Activated T-helper 1 cell treated with anti-CD3 and anti-CD28 coated beads, Interleukin-2, amount 50 U/mL, for 16 hours (primary cell): ENCODE measurements at regions not wholly inside any gene's neighbourhood (a gene's known extent, or its start where the extent isn't known, plus 50 kb on each side); places are given as distances from the start of the nearest gene placed in this dataset.
"Not testable (repeated sequence)": the region's sequence is repeated elsewhere in the genome, so short reads cannot be mapped to it uniquely, and the experiment has no call there.

ENCODE experiments used
- DNase-seq, 2 donors: peaks; one replicate each; pipeline ENCODE4 v3.0.0-alpha.2; 2020; ENCODE audit warnings: low read depth in 1 of 2, low spot score in 1 of 2

DNA sequence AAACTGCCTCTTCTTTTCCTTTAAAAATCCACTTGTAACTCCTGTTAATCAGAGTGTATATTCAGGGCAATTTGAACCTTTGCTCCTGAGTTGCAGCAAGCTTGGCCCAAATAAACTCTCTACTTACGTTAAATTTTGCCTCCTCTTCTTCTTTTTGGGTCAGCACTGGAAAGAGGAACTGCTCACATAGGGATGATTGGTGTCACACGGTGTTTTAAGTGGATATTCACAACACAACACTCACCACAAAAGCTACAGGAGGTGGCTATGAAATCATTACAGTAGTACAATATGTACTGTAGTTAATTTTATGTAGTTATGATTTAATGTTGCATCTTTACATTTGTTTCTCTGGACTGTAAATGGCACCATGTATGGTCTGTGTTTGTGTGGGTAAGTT, 96.8 kb upstream of the DOCK9 start:
- DNase-seq: no peak

DNA sequence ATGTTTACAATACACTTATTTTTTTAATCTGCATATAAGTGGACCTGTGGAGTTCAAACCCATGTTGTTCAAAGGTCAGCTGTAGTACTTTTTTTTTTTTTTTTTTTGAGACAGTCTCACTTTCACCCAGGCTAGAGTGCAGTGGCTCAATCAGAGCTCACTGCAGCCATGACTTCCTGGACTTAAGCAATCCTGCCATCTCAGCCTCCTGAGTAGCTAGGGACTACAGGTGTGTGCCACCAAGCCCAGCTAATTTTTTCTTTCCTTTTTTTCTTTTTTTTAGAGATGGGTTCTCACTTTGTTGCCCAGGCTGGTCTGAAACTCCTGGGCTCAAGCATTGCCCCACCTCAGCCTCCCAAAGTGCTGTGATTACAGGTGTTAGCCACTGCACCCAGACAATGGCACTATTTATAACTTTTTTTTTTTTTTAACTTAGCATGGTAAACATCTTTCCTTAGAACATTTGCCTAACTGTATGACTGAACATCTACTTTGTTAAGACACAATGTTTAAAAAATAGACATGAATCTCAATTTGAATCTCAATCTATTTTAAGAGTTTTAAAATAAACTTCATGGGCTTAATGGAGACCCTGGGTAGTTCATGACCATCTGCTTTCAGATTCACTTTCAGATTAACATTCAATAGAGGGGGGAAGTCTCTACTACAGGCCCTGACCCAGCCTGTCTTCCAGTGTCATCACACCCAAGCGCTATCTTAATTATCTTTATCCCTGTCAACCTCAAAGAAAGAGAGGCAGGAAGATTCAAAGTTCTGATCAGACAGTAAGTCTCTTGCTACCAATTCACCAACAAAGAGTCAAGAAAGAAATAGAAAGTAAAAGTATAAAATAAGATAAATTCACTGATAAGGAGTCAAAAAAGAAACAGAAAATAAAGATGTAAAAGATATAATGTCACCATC, 97.7 kb upstream of the DOCK9 start:
- DNase-seq: no peak

DNA sequence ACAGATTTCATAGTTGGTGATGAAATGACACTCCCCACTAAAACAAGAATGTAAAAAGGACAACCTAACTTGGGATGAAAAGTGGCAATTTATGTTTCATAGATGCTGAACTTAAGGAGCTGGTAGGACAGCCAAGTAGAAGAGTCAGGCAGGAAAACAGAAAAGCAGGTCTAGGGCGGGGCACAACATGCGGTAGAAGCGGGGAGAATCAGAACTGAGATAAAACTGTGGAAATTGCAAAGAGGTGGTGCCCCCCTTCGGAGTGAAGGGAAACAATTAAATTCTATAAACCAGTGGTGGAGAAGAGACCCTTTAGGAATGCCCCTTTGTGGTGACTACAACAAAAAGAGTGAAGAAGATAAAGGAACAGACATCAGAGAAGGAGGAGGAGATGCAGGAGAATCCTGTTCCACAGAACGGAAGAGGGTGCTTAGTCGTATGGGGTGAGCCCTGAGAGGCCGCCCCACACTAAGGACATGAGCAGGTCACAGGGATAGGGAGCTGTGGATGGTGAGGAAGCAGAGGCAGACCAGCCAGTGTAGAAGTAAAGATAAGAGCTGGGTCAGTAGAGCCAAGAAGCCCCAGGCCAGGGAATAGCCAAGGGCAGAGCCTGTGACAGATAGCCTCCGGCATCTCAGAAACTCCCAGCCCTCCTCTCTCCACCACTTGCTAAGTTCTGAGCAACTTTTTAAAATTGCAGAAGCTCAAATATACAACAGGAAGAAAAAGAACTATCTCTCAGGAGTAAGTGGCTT, 100.3 kb upstream of the DOCK9 start:
- no peak for DNase-seq

DNA sequence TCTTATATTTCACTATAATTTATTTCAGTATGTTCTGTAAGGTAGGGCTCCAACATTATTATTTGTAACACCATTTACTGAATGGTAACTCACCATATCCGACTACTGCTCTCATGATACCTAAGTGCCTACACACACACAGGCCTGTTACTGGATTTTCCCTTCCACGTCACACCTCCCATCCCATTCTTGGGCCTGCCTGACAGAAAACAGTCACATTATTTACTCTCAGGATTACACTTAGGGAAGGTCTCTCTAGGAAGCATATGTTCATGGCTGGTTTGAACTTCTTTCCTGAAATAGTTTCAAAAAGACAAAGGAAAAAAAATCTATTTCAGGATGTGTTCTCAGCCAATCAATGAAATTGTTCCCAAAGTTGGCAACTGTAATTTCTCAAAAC, 102.3 kb upstream of the DOCK9 start:
- DNase-seq: no peak

DNA sequence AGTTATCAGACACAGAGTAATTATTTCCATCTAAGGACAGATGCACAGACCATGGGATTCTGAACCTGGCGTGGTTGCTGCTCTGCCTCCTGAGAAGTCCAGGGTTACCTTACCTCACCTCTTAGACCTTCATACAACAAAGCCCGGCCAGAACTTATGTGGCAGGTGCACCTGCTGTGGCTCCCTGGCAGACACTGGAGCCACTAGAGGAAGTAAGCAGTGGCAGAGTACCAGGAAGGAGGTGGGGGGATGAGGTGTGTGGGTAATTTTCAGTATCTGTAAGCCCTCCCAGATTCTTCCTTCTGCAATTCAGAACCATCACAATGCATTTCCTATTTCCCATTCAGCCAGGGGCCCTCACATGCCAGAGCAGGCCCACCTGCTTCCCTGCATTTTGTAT, 106.1 kb upstream of the DOCK9 start:
- no peak for DNase-seq

DNA sequence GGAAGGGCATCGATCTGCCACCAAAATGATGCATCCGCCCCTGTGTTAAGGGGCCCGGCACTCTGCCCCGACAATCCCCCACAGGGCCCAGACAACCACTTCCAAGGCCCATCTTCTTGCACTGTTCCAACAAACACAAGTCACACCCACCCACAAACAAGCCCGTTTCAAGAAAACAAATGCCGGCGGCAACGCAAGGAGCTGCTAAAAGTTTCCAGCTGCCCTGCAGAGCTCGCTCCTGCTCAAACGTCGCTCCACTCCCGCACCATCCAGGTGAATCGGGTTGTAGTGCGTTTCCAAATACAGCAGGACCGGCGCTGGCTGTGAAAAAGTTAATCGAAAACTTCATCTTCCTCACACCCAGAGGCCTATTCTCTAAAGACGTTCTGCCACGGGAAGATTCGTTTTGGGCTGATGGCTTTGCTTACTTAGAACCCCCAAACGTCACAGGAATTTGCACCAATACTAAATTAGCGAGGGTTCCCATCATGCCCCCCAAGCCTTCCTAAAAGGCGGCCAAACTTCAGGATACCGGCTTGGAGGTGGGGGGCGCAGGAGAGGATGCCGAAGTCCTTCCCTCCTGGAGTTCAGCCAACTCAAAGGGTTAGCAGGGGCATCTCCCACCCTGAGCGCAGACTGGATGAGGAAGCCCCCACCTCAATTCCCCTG, 107.4 kb upstream of the DOCK9 start:
- DNase-seq: no peak

DNA sequence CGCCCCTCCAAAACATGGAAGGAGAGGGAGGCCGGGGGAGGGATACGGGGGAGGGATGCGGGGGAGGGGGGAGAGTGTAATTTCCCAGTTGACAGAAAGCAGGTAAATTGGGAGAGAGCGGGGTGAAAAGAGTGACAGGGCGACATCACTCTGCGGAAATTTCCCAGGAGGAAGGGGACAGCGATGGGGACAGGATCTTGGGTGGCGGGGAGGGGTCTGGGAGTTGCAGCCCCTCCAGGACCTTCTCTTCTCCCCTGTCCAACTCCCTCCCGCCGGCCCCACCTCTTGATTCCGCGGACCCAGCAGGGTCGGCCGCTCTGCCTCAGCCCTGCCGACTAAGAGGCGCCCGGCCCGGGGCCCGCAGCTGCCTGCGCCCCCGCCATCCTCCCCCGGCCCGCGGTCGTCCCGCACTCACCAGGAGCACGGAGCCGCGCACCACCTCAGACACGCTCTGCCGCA, 108.0 kb upstream of the DOCK9 start:
- DNase-seq: no peak

DNA sequence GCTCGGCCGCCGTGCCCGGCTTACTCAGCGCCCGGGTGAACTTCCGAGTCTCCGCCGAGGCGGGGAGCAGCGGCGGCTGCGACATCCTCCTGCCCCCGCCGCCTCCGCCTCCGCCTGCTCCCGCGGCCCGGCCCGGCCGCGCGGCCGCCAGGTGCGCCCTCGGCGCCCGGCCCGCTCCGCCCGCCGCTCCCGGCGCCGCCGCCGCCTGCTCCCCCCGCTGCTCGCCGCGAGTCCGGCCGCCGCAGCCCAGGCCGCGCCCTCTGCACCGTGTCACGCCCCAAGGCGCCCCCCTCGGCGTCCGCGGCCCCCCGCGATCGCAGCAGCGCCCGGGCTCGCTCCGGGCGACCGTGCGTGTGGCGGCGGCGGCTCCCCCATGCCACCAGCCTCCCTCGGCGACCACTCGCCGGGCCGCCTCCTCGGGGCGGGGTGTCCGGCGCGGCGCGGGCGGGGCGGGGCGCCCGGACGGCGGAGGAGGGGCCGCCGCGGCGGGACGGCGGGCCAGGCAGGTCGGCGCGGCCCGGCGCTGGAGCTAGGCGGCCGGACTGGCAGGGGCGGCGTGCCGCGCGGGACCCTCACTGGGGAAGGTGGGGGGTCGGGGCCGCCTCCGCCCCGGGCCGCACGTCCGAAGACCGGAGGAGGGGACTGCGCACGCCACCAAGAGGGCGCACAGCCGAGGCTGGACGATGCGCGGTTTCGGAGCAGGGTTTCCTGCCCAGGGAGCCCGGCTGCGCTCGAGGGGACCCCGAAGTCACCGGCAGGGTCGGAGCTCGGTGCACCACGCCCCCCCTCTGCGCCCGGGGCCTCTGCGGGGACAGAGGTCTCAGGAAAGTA, 108.6 kb upstream of the DOCK9 start:
- DNase-seq: peak; percentile 53 to 64

DNA sequence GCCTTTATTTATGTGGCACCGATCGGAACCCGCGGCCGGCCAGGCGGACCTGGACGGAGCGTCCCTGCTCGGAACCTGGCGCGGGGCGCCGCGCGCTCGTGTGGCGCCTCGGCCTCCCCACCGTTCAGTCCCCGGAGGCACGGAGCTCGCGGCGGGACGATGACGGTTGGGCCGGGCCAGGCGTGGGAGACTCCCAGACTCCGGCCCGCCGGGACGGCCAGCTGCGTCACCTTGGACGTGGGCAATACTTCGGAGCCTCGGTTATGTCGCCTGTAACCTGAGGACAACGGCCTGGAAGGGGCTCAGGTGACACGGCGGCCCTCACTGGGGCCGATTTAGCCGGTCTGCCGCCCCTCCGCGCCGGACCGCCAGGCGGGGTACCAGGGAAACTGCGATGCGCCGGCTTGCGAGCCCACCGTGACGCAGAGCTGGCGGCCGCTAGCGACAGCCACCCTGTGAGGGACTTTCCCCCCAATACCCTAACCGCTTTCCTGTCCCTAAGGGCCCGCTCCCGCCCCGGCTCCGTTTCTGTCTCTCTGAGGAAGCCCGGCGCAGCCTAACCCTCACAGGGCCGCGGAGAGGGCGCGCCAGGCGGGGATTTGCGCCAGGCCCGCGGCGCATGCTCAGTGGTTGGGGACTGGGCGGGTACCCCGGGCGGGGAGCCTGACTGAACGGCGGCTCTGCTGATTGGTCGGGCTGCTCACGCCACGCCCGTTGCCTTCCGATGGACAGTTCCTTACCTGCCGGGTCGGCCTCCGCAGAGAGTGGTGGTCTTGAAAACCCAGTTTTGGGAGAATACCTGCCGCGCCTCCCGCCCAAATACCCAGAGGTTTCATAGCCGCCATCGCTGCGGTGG, 109.5 kb upstream of the DOCK9 start:
- DNase-seq: peak; percentile 85 to 90

DNA sequence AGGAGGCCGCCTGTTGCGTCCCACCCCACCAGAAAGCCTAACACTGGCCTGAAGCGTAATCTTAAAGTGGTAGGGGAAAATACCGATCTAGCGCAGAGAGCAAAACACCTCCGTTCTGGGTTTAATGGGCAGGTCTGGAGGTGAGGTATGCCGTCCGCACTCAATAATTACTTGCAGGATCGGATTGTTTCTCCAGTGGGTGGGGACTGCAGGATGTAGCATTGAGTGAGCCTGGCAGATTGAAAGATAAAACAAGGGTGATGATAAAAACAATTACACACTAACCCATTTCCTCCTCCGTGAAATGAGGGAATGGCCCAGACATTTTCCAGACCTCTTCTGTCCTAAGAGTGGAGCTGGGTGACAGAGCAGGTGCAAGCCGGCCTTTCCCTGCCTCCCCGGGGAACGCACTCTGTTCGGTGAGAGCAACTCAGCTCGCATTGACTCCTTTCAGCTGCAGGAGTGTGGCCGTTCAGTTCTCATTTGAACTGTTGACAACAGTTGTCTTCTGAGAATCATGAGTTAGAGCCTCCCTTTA, 110.2 kb upstream of the DOCK9 start:
- no peak for DNase-seq

DNA sequence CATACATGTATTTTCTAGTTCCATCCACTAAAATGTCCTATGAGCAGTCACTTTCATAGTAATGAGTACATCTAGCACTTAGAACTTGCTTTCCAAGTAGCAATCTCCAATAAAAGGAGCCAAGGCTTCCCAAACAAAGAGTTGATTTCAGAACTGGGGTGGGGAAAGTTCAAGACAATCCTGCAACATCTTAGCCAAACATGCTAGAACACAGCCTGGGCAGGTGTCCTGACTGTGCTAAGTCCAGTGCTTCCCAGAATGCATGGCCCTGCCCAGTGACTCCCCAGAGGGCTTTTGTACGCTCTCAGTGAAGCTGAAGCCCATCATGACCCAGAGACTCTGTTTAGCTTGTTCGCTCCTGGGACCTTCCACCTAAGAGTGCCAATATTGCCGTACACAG, 106.7 kb upstream of the UBAC2 start:
- no peak for DNase-seq

DNA sequence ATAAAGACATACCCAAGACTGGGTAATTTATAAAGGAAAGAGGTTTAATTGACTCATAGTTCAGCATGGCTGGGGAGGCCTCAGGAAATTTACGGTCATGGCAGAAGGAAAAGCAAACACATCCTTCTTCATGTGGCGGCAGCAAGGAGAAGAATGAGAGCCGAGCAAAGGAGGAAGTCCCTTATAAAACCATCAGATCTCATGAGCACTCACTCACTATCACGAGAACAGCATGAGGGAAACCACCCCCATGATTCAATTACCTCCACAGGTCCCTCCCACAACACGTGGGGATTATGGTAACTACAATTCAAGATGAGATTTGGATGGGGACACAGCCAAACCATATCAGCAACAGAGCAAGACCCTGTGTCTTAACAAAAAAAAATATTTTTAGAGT, 98.8 kb upstream of the UBAC2 start:
- DNase-seq: not testable (repeated sequence)

DNA sequence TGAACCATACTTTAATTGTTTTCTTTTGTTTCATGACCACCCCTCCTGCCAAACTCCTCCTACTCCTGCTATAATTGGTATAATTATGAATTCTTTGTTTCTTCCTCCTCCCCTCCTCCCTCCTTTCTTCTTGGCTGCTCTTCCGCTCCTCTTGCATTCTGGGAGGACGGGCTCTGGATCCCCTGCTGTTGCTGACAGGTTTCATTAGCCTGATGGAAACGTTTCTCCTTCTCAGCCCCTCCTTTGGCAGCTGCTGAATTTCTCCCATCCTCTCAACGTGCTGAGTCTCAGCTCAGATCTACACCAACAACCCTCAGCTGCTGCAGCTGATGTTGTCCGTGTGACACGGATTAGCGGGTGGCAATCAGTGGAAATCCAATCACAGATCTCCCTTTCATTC, 97.1 kb upstream of the UBAC2 start:
- no peak for DNase-seq

DNA sequence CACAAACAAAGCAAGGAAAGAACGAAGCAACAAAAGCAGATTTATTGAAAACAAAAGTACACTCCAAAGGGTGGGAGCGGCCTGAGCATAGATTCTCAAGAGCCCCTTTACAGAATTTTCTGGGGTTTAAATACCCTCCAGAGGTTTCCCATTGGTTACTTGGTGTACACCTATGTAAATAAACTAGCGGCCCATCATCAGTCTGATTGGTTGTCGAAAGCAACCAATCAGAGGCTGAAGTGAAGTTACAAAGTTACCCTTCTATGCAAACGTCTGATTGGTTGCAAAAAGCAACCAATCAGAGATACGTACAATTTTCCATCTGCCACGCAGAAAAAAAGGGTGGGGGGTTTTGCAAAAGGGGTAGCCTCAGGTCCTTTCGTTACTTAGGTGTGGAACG, 96.3 kb upstream of the UBAC2 start:
- no peak for DNase-seq

DNA sequence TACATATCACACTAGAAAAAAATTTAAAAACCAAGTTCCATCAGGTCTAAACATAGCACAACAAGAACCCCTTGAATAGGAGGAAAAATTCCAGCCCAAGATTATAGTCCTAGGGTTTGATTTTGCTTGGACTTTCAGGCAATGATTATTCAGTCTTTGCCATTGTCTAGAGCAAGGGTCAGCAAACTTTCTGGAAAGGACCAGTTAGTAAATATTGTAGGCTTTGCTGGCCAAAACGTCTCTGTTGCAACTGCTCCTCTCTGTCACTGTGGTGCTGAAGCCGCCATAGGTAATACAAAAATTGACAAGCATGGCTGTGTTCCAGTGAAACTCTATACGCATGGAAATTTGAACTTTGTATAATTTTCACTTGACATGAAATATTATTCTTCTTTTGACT, 95.5 kb upstream of the UBAC2 start:
- DNase-seq: no peak

DNA sequence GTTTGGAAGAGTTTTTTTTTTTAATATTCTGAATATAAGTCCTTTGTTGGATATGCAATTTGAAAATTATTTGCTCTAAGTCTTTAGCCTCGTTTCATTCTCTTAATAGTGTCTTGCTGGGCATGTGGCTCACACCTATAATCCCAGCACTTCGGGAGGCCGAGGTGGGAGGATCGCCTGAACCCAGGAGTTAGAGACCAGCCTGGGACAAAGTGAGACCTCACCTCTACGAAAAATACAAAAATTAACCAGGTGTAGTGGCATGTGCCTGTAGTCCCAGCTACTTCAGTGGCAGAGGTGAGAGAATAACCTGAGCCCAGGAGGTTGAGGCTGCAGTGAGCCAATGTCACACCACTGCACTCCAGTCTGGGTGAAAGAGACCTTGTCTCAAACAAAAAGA, 87.3 kb upstream of the UBAC2 start:
- no peak for DNase-seq

DNA sequence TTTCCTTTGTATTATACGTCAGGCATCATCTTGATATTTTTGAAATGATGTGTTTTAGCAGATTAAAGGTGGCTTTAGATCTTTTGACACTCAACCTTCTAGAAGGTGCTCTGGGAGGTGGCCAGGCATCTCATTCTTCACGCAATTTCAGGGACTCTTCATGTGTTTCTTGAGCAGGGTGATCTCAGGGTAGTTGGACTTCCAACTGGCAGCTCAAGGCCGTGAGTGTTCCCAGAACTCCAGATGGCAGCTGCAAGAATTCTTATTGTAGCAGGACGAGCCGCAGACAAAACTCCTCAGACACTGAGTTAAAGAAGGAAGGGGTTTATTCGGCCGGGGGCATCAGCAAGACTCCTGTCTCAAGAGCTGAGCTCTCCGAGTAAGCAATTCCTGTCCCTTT, 82.5 kb upstream of the UBAC2 start:
- DNase-seq: no peak

DNA sequence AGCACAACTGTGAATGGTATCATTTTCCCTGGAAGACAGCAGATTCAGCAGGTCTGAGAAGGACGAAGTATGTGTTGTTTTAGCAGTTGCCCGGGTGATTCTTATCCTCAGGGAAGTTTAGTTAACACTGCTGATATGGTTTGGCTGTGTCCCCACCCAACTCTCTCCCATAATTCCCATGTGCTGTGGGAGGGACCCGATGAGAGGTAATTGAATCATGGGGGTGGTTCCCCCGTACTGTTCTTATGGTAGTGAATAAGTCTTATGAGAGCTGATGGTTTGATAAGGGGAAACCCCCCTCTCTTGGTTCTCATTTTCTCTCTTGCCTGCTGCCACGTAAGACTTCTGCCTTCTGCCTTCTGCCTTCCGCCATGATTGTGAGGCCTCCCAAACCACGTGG, 81.0 kb upstream of the UBAC2 start:
- peak in 1 of 2 donors; percentile 5 for DNase-seq

DNA sequence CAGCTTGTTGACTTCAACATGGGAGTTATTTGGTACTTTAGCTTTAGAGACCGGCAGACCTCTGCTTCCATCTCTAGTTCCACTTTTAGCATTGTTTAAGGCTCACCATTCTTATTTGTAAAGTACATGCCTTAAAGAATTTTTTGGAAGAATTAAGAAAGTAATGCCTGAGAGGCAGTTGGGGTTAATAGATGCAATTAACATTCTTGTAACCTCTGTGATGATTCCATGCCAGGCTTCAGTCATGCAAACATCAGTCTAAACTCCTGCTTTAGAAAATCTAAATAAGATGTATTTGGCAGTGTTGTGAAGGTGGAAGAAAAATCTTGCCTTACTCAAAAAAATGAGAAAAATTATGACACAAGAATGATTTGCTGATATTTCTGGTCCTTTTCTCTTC, 79.9 kb upstream of the UBAC2 start:
- DNase-seq: no peak

DNA sequence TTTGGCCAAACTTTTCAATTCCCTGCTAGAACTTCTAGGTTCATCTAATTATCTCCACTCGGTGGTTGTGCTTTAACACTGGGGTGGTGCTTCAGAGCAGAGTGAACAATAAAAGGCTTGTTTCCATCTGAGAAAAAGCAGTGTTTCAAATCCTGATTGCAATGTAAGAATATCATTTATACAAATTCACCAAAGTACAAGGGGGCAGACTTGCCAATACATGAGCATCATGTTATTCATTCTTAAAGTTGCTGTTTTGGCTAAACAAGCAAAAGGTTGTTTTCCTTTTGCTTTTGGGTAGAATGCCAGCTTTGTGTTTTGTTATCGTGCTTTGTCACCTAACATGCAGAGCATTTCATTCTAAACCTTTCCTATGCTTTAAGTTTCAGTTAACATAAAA, 78.5 kb upstream of the UBAC2 start:
- no peak for DNase-seq
